ENCODE measurements at regions not wholly inside any gene's neighbourhood (a gene's known extent, or its start where the extent isn't known, plus 50 kb on each side); places are given as distances from the start of the nearest gene placed in this dataset.
A peak's percentile ranks its signal among the peaks of the same experiment; 100 is the strongest.

- no peak for DNase-seq (ENCODE audit: low spot score in 2 of 2)
Observed at GRCh38 chr3:24740326-24740725, 245.7 kb upstream of the THRB start.

DNA sequence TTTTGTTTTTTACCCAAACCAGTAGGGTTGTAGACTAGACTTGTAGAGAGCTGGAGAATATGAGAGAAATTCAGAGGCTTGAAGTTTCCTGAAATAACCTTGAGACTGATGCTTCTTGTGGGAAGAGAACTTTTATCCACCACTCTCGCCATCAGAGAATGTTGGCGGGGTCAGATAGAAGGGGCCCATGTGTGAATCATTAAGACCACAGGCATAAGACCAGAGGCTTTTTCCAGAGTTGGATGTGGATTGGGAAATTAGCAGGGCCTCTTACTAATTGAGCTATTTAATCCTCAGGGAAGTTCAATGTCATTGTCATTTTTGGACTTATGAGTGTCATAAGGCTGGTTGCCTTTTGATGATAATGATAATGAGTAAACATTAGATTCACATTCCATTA is 246.9 kb upstream of the THRB start:
- FAIRE-seq, result no peak
- DNase-seq (ENCODE audit: low spot score in 2 of 2), result no peak

More at GRCh38 chr3:24740326-24740725, 245.7 kb upstream of the THRB start:
- FAIRE-seq, result no peak

DNA sequence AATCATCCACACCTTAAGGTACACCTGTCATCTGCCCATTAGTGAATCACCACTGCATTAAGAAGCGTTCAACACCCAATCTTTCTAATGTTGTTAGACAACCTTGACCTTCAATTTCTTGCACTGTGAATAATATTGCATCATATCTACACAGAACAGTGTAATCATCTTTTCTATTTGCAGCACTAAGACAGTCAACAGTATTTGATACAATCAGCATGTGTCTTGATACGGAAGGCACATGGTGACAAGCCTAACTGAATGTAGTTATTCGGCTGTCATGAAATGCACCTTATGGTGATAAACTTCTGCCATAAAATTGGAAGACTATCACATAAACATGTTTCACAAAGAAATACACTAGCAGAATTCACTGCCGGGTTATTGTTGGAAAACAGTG is 253.9 kb upstream of the THRB start:
- no peak for DNase-seq (ENCODE audit: low spot score in 2 of 2)

GRCh38 chr3:24751020-24751419 is 256.4 kb upstream of the THRB start:
- FAIRE-seq, result no peak
- DNase-seq (ENCODE audit: low spot score in 2 of 2), result no peak

More for the DNA sequence above, 253.9 kb upstream of the THRB start:
- no peak for FAIRE-seq

GRCh38 chr3:24756101-24756888 is 261.6 kb upstream of the THRB start:
- DNase-seq (ENCODE audit: low spot score in 2 of 2), result no peak
- no peak for FAIRE-seq

DNA sequence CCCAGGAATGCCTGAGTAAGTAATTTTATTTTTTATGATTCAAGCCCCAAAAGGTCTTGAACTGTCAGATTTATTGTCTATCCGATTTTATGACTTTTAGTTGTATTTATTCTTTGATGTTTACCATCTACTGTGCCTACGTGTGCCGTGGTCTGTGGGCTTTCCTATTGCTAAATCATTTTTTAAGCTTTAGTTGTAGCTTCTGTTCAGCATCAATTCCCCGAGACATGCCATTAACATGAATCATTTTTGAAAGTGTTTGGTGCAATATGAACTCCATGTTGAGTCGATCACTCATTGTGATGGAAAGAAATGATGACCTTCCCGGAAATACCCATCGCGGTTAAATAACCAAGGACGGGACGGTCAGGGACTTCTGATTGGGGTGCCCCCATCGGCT is 268.7 kb upstream of the THRB start:
- DNase-seq (ENCODE audit: low spot score in 2 of 2) (no peak), FAIRE-seq (no peak)

GRCh38 chr3:24764236-24764915 is 269.7 kb upstream of the THRB start:
- FAIRE-seq (no peak), DNase-seq (ENCODE audit: low spot score in 2 of 2) (no peak)

DNA sequence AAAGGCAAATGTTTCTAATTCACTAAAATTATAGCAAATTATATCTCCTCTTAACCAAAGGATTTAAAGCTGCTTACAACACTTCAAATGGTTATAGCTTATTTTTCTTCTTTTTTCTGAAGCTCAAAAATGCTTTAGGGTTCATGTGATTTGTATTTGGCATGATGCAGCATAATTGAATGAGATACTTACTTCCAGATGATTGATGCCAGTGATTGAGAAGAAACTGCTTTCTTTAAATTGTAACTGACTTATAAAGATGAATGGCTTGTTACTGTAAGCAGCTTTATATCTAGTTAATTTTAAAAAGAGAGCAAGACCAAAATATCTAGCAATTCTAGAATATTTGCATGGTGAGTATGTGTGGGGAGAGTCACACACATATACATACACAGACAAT is 270.7 kb upstream of the THRB start:
- FAIRE-seq (no peak), DNase-seq (ENCODE audit: low spot score in 2 of 2) (no peak)

GRCh38 chr3:24769918-24770317 is 275.3 kb upstream of the THRB start:
- no peak for FAIRE-seq

GRCh38 chr3:24773798-24774197 is 279.1 kb upstream of the THRB start:
- no peak for FAIRE-seq
- peak; percentile 6 to 17 for DNase-seq (ENCODE audit: low spot score in 2 of 2)

More at GRCh38 chr3:24769918-24770317, 275.3 kb upstream of the THRB start:
- DNase-seq (ENCODE audit: low spot score in 2 of 2), result no peak

GRCh38 chr3:24780991-24781390 is 286.3 kb upstream of the THRB start:
- FAIRE-seq, result no peak
- DNase-seq (ENCODE audit: low spot score in 2 of 2), result no peak

DNA sequence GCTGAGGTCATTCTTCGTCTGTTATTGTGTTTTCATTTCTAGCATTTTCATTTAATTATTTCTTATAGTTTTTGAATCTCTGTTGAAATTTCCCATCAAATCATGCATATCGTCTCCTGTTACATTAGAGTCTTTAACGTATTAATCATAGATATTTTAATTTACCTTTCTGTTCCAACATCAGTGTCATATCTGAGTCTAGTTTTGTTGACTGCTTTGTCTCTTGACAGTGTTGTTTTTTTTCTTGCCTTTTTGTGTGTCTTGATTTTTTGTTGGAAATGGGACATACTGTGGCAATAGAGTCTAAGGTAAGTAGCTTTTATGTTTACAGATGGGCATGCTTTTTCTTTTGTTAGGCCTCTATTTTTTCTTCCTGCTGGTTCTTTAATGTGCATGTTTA is 286.8 kb upstream of the THRB start:
- DNase-seq (ENCODE audit: low spot score in 2 of 2) (no peak), FAIRE-seq (no peak)

DNA sequence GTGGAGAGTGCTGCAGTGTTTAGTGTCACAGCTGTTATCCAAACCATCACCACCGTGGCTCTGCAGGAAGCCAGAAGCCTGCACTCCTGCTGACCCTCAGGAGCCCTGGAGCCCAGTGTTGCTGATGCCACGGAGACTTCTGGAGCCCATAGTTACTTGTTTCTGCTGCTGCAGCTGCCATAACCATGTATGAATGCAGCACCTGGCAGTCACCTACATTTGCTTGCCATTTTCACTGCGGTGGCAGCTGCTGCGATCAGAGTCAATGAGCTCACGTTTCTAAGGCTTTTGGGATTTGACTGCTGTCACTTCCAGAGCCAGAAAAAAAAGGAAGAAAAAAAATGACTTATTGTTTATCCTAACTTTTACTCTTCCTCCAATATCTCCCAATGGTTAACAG is 299.2 kb upstream of the THRB start:
- FAIRE-seq, result no peak

DNA sequence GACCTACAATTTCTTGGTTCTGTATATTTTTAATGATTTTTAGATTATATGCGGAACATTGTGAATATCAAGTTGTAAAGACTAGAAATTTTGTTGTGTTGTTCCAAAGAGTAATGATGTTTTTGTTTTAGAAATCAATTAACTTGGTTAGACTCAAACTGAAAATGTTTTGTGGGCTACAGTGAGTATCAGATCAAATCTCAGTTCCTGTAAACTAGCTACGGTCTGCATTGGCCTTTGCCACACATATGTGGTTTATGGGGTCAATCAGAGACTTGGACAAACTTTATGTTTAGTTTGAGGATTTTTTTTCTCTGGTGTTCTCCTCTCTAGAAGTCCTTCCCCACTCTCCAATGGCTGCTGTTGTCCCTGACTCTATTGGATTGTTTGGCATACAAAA is 308.0 kb upstream of the THRB start:
- FAIRE-seq (no peak), DNase-seq (ENCODE audit: low spot score in 2 of 2) (no peak)

More for the DNA sequence above, 299.2 kb upstream of the THRB start:
- DNase-seq (ENCODE audit: low spot score in 2 of 2), result no peak

DNA sequence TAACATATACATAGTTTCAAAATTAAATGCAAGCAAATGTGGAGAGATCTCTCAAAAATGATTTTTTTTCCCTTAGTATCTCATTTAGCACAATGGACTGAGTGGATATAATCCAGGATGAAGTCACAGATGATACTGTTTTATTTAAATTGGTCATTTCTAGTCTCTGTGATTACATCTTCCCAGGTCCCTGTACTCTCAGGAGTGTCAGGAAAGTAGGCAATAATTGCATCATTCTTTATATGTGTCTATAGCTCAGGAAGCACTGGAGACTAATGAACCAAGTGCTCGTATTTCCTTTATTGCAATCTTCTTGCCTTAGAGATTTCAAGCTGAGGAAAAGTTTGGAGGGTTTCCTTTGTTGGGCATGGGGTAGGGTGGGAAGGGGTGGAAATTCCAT is 309.4 kb upstream of the THRB start:
- no peak for DNase-seq (ENCODE audit: low spot score in 2 of 2)
- FAIRE-seq, result no peak

DNA sequence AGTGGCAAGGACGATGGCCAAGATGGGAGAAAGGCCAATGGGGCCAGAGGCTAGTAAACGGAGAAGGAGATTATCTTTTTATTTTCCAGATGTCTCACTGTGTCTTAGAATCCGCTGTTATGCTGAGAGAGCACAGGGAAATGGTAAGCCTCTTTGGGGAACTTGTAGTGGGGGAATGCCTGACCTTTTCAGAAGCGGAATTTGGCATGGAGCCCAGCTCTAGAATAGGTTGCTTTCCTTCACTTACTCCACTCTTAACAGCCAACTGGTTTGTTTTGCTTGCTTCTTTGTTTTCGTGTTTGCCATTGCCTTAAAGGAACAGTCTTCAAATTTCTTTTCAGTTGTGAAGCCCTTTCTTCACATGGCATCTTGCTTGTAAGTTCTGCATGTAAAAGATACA is 316.2 kb upstream of the THRB start:
- no peak for FAIRE-seq
- DNase-seq (ENCODE audit: low spot score in 2 of 2), result no peak

DNA sequence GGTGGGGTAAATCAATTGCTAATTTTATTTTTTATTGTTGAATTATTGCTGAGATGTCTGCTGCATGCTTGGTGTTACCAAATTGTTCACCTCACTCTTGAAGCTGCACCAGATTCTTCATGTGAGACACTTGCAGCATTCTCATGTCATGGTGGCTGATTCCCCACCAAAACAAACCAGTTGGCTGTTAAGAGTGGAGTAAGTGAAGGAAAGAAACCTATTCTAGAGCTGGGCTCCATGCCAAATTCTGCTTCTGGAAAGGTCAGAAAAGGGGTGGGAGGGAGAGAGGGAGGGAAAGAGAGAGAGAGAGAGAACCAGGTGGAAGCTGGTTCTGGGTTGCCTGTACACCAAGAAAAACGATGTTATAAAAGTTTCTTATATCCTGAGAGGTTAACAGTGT is 317.5 kb upstream of the THRB start:
- DNase-seq (ENCODE audit: low spot score in 2 of 2) (no peak), FAIRE-seq (no peak)

DNA sequence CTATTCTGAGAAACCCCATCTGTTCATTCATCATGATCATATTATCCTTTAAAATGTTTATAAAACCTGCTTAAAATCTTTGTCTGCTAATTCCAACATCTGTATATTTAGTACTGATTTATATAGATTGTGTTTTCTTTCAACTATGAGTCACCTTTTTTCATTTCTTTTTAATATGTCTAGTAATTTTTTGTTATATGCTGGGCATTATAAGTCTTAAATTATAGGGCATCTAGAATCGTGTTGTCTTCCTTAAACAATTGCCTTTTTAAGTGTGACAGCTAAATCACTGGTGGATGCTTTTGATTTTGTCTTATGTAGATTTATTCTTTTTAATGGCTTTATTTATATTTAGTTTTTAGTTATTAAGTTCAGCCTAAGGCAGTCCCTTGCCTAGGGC is 323.4 kb upstream of the THRB start:
- FAIRE-seq (no peak), DNase-seq (ENCODE audit: low spot score in 2 of 2) (no peak)

DNA sequence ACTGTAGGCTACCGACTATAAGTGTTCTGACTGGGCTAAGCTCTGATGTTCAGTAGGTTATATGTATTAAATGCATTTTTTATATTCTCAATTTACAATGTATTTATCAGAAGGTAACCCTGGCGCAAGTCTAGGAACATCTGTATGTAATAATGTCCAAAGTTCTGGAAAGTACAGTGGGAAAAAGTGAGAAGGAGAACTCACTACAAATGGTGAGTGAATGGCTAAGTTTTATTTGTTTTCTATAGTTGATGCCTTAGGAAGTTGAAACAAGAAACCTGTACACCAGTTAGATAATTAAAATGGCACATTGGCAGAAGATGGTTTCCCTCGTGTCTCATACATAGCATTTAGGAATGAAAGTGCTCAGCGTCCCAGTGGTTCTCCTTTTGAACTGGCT is 333.4 kb upstream of the THRB start:
- FAIRE-seq (no peak), DNase-seq (ENCODE audit: low spot score in 2 of 2) (no peak)

- no peak for DNase-seq (ENCODE audit: low spot score in 2 of 2)
- no peak for FAIRE-seq
Observed at GRCh38 chr3:24828551-24828950, 333.9 kb upstream of the THRB start.

- DNase-seq (ENCODE audit: low spot score in 2 of 2) (peak; percentile 69 to 81), FAIRE-seq (no peak)
Observed at GRCh38 chr3:24829011-24829581, 334.4 kb upstream of the THRB start.

Measured in frontal cortex (tissue), 3 donors.